22Rv1 (cell line): ENCODE measurements at regions not wholly inside any gene's neighbourhood (a gene's known extent, or its start where the extent isn't known, plus 50 kb on each side); places are given as distances from the start of the nearest gene placed in this dataset.

Experiments used
- CTCF ChIP-seq: fragments of 450-650 bp; IDR thresholded peaks from 2 replicates; pipeline ENCODE4 v1.5.1; 2017; ENCODE audit warnings: mild to moderate bottlenecking
- ZFX ChIP-seq: fragments of 450-650 bp; IDR thresholded peaks from 2 replicates; pipeline ENCODE4 v1.6.1; 2017; ENCODE audit warnings: antibody characterized with exemption, borderline replicate concordance

- TF ChIP-seq CTCF = no peak
- no peak for TF ChIP-seq ZFX
These were observed 475.2 kb upstream of the BRINP1 start for GRCh38 chr9:119844431-119844830.
